ENCODE measurements at regions not wholly inside any gene's neighbourhood (a gene's known extent, or its start where the extent isn't known, plus 50 kb on each side); places are given as distances from the start of the nearest gene placed in this dataset.

- TF ChIP-seq CTCF (IDR thresholded peaks at IDR 0.05) (no peak), POLR2A (IDR thresholded peaks at IDR 0.05) (no peak)
Observed at GRCh38 chr10:53716156-53716555, 943.6 kb upstream of the MBL2 start.
